K562 (cell line): ENCODE measurements at regions not wholly inside any gene's neighbourhood (a gene's known extent, or its start where the extent isn't known, plus 50 kb on each side); places are given as distances from the start of the nearest gene placed in this dataset.

Experiments used
- ATAC-seq: fragments of 200-7000 bp; cut with Tn5 transposase; 3 replicates; pipeline ENCODE4 v1.9.1; 2020; ENCODE audit warnings: moderate library complexity
- BruUV-seq: library from RNA; stranded (reverse); fragments of 400-500 nt; replicated peaks from 2 replicates; lab custom pipeline; 2021; lab: Mats Ljungman, UMichigan
- CTCF ChIA-PET: fragments of 300-600 bp; formaldehyde crosslinking; extraction: SDS; loops from one replicate; lab custom pipeline; 2021; ENCODE audit warnings: low intra/inter-chr PET ratio; lab: Yijun Ruan, JAX
- POLR2A ChIA-PET: fragments of 300-600, 350-650 bp; sonication (Branson Sonifier 250); formaldehyde crosslinking; extraction: SDS; loops from one replicate; lab custom pipeline; 2021; ENCODE audit warnings: antibody characterized with exemption, inconsistent platforms; lab: Yijun Ruan, JAX
- DNase-seq, 4 experiments: peaks; one replicate each; pipeline versions ENCODE4 v3.0.0 to v3.0.0-alpha.2; 2011 to 2018; ENCODE audit warnings: low spot score in 3 of 4, mixed read lengths in 3 of 4; ENCODE audit errors: extremely low read depth in 1 of 4
- FAIRE-seq: peaks from 2 replicates; lab custom pipeline; 2011; peaks lifted over from hg19 to GRCh38; lab: Jason Lieb, UNC
- H2AFZ ChIP-seq: 2 replicates; pipeline ENCODE4 v1.6.0; 2011; ENCODE audit warnings: low read depth, low read length, control low read depth, inconsistent platforms
- H3K27ac ChIP-seq: fragments of 200-600 bp; 3 replicates; pipeline ENCODE4 v1.8.0; 2011; ENCODE audit warnings: low read depth, mild to moderate bottlenecking, control low read depth, inconsistent platforms, low read length, moderate library complexity, mixed read lengths; ENCODE audit errors: extremely low read depth
- H3K27me3 ChIP-seq, 2 experiments: fragments of 300-600 bp in 1 of 2; 2 replicates in 1 of 2; 3 replicates in 1 of 2; pipeline versions ENCODE4 v1.6.0 to v1.8.0; 2011; ENCODE audit warnings: inconsistent platforms in 2 of 2, low read length in 2 of 2, mild to moderate bottlenecking in 1 of 2, mixed read lengths in 1 of 2, moderate library complexity in 1 of 2; ENCODE audit not compliant: control insufficient read depth in 2 of 2, insufficient read depth in 2 of 2
- H3K36me3 ChIP-seq: fragments of 300-600 bp; 3 replicates; pipeline ENCODE4 v1.8.0; 2011; ENCODE audit warnings: mild to moderate bottlenecking, low read length, inconsistent platforms; ENCODE audit not compliant: control insufficient read depth, insufficient read depth
- H3K4me1 ChIP-seq, 2 experiments: fragments of 200-600 bp in 1 of 2; replicated peaks in 1 of 2; 2 replicates in 1 of 2; 3 replicates in 1 of 2; pipeline versions ENCODE4 v1.5.1 to v1.8.0; 2011; ENCODE audit warnings: inconsistent platforms in 2 of 2, low read length in 2 of 2, mild to moderate bottlenecking in 1 of 2, mixed read lengths in 1 of 2, moderate library complexity in 1 of 2; ENCODE audit not compliant: control insufficient read depth in 2 of 2, insufficient read depth in 2 of 2
- H3K4me2 ChIP-seq: 2 replicates; pipeline ENCODE4 v1.6.1; 2011; ENCODE audit warnings: low read length, control low read depth, inconsistent platforms, mixed read lengths; ENCODE audit not compliant: insufficient read depth
- H3K4me3 ChIP-seq: fragments of 200-600 bp; sonication (generic), shearing (Covaris generic); 2 replicates; pipeline ENCODE4 v1.5.1; 2016; ENCODE audit warnings: control low read depth, inconsistent platforms
- H3K79me2 ChIP-seq: fragments of 200-600 bp; 3 replicates; pipeline ENCODE4 v1.8.0; 2011; ENCODE audit warnings: low read length, inconsistent platforms; ENCODE audit not compliant: control insufficient read depth, insufficient read depth
- H3K9ac ChIP-seq, 2 experiments: 2 replicates each; pipeline versions ENCODE4 v1.6.0 to v1.6.1; 2011; ENCODE audit warnings: low read depth in 2 of 2, low read length in 2 of 2, control low read depth in 1 of 2, inconsistent platforms in 1 of 2, mild to moderate bottlenecking in 1 of 2, mixed read lengths in 1 of 2; ENCODE audit not compliant: insufficient read depth in 1 of 2
- H3K9me1 ChIP-seq: one replicate; pipeline ENCODE4 v1.6.0; 2011; ENCODE audit warnings: inconsistent platforms, mild to moderate bottlenecking, low read length, moderate library complexity; ENCODE audit not compliant: control insufficient read depth, insufficient read depth
- H3K9me3 ChIP-seq: replicated peaks from 2 replicates; pipeline ENCODE4 v1.5.1; 2011; ENCODE audit warnings: low read depth, low read length, inconsistent platforms; ENCODE audit not compliant: control insufficient read depth, insufficient read depth
- H4K20me1 ChIP-seq: replicated peaks from 2 replicates; pipeline ENCODE4 v1.6.1; 2011; ENCODE audit warnings: low read length, inconsistent platforms, mixed read lengths; ENCODE audit not compliant: control insufficient read depth, insufficient read depth
- BHLHE40 ChIP-seq: IDR thresholded peaks from 2 replicates; pipeline ENCODE4 v1.6.1; 2011; ENCODE audit warnings: low read length, improper control_type of control experiment
- CBFB ChIP-seq: sonication (generic); formaldehyde crosslinking; IDR thresholded peaks from 2 replicates; pipeline ENCODE4 v1.4.0; 2020; ENCODE audit warnings: mild to moderate bottlenecking, missing genetic modification reagents
- ETV5 ChIP-seq: sonication (generic); formaldehyde crosslinking; IDR thresholded peaks from 2 replicates; pipeline ENCODE4 v1.4.0; 2020; ENCODE audit warnings: low read depth, mild to moderate bottlenecking, missing genetic modification reagents
- FOXJ2 ChIP-seq: fragments of 200-800 bp; sonication (Bioruptor generic); IDR thresholded peaks from 2 replicates; pipeline ENCODE4 v1.6.1; 2016; ENCODE audit warnings: missing genetic modification characterization, missing compliant biosample characterization
- FUS ChIP-seq: fragments of 200-400 bp; formaldehyde crosslinking; optimal IDR thresholded peaks from 2 replicates; pipeline ENCODE3; 2017; ENCODE audit warnings: low read depth, low read length
- PHF20 ChIP-seq: fragments of 450-650 bp; IDR thresholded peaks from 2 replicates; pipeline ENCODE4 v1.6.1; 2018; ENCODE audit not compliant: partially characterized antibody
- POLR3A ChIP-seq: IDR thresholded peaks from 2 replicates; pipeline ENCODE4 v1.6.1; 2011; ENCODE audit warnings: borderline replicate concordance, mild to moderate bottlenecking, moderate library complexity; ENCODE audit not compliant: insufficient read length, insufficient read depth; ENCODE audit errors: extremely low read depth
- PRMT5 ChIP-seq: sonication (generic); formaldehyde crosslinking; IDR thresholded peaks from 2 replicates; pipeline ENCODE4 v1.5.0; 2020; ENCODE audit warnings: missing genetic modification reagents
- RAD21 ChIP-seq, 2 experiments: fragments of 250-450 bp in 1 of 2; fragments of 450-650 bp in 1 of 2; sonication (Bioruptor Pico) in 1 of 2; formaldehyde crosslinking in 1 of 2; IDR thresholded peaks in 1 of 2; conservative IDR thresholded peaks in 1 of 2; 2 replicates each; pipeline versions ENCODE4 v1.4.0 to v1.8.0; 2020 to 2022; ENCODE audit warnings: mild to moderate bottlenecking in 2 of 2, moderate library complexity in 1 of 2
- TAF1 ChIP-seq: IDR thresholded peaks from 2 replicates; pipeline ENCODE4 v1.6.1; 2011; ENCODE audit warnings: mild to moderate bottlenecking, low read length, moderate library complexity; ENCODE audit not compliant: insufficient read depth, control insufficient read depth, severe bottlenecking; ENCODE audit errors: extremely low read depth
- TGIF2 ChIP-seq: sonication (generic); formaldehyde crosslinking; IDR thresholded peaks from 2 replicates; pipeline ENCODE4 v1.8.1; 2022; ENCODE audit warnings: mild to moderate bottlenecking, missing genetic modification reagents, moderate library complexity
- ZKSCAN8 ChIP-seq: fragments of 200-800 bp; sonication (Bioruptor generic); IDR thresholded peaks from 2 replicates; pipeline ENCODE4 v1.6.1; 2016; ENCODE audit warnings: missing genetic modification characterization, missing compliant biosample characterization
- ZNF174 ChIP-seq: fragments of 250-450 bp; sonication (Bioruptor Pico); IDR thresholded peaks from 2 replicates; pipeline ENCODE4 v1.4.0; 2020; ENCODE audit warnings: mild to moderate bottlenecking
- ZNF586 ChIP-seq: fragments of 450-650 bp; formaldehyde crosslinking; conservative IDR thresholded peaks from 2 replicates; pipeline ENCODE4 v1.4.0; 2020; ENCODE audit warnings: mild to moderate bottlenecking, moderate library complexity
- ZNF644 ChIP-seq: fragments of 200-800 bp; sonication (Bioruptor generic); IDR thresholded peaks from 2 replicates; pipeline ENCODE4 v1.6.1; 2016; ENCODE audit warnings: low read depth, missing genetic modification characterization, missing compliant biosample characterization
- ZNF764 ChIP-seq: fragments of 250-450 bp; sonication (Bioruptor Pico); IDR thresholded peaks from 2 replicates; pipeline ENCODE4 v1.4.0; 2020; ENCODE audit warnings: low read depth, mild to moderate bottlenecking, moderate library complexity
- WGBS: fragments of 100-300 bp; shearing (Covaris generic); methylation state at CpG from one replicate; pipeline ENCODE4 v1.1.6; 2016; ENCODE audit warnings: low coverage, mixed read lengths; ENCODE audit not compliant: insufficient coverage; ENCODE audit errors: missing lambda C conversion rate; 5-methylcytosine and 5-hydroxymethylcytosine counted together
- in situ Hi-C: fragments of 300-500 bp; cut with MboI; formaldehyde crosslinking; loops from 4 replicates; pipeline ENCODE4 v1.15.0; 2018; ENCODE audit warnings: inconsistent platforms, mixed read lengths
- intact Hi-C: fragments of 100-400 bp; cut with micrococcal nuclease; formaldehyde crosslinking; loops from 2 replicates; pipeline ENCODE4 v1.14.2; 2022
- TF ChIP-seq, protein P1 (sequence below): fragments of 250-450 bp; sonication (Bioruptor Pico); IDR thresholded peaks from 2 replicates; pipeline ENCODE4 v1.8.0; 2021; ENCODE audit warnings: mild to moderate bottlenecking, moderate library complexity

DNA sequence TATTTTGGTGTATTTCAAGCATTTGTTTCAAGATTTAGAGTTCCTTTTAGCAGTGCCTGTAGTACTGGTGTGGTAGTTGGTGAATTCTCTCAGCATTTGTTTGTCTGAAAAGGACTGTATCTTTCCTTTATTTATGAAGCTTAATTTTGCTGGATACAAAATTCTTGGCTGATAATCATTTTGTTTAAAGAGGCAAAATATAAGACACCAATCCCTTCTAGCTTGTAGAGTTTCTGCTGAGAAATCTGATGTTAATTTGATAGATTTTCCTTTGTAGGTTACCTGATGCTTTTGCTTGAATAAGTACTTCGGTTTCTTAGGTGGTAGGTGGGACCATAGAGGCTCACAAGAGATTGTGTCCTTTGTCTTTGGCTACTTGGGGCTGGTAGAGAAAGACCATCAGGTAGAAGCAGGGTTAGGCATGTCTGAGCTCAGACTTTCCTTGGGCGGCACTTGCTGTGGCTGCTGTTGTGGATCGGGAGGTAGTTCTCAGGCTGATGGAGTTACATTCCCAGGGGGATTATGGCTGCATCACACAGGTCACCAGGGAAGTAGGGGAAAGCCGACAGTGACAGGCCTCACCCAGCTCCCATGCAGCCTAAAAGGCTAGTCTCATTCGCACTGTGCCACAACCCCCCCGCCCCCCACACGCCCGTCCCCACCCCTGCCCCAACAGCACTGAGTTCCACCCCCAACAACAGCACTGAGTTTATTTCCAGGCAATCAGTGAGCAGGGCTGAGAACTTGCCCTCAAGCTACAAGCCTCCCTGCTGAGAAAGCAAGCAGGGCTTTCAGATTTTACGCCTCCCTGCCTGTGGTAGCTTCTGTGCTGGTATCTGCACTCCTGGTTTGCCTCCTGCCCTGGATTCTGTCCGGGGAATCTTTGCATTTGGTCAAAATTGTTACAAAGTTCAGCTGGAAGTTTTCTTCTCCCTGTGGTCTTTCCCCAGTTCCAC, 127.1 kb upstream of the GLRA1 start (continued):
- TF ChIP-seq, protein P1, sequence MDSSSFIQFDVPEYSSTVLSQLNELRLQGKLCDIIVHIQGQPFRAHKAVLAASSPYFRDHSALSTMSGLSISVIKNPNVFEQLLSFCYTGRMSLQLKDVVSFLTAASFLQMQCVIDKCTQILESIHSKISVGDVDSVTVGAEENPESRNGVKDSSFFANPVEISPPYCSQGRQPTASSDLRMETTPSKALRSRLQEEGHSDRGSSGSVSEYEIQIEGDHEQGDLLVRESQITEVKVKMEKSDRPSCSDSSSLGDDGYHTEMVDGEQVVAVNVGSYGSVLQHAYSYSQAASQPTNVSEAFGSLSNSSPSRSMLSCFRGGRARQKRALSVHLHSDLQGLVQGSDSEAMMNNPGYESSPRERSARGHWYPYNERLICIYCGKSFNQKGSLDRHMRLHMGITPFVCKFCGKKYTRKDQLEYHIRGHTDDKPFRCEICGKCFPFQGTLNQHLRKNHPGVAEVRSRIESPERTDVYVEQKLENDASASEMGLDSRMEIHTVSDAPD (CRISPR knock-in tag): no peak
- TF ChIP-seq PHF20: no peak
- no peak for TF ChIP-seq ZKSCAN8
- TF ChIP-seq FUS: no peak

DNA sequence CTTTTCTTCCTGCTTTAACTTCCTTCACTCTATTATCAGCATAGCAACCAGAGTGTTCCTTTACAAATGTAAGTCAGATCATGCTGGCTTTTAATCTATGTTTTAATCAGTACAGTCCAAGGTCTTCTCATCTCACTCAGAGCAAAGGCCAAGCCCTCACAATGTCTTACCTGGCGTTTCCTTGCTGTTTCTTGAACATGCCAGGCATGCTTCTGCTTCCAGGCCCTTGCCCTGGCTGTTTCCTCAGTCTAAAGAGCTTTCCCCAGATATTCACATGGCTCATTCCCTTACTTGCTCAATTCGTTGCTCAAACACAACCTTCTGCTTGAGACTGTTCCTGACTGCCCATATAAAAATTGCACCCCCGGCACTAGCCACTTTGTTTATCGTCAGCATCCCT, 121.7 kb upstream of the GLRA1 start:
- Histone ChIP-seq H3K27ac (no peak overlapping the region), H2AFZ (no peak overlapping the region), H3K9me3 (no peaks in the 10 kb centered on the region), H3K36me3 (no peaks in the 10 kb centered on the region)
- intact Hi-C loops: no loop called here
- FAIRE-seq: no peak
- no peak for DNase-seq
- TF ChIP-seq TGIF2 (CRISPR knock-in tag): no peak
- TF ChIP-seq POLR3A: no peak
- no peak for TF ChIP-seq FOXJ2
- TF ChIP-seq ZNF644 (tag): no peak
- no peak for TF ChIP-seq TAF1
- TF ChIP-seq RAD21 (CRISPR knock-in tag; conservative IDR thresholded peaks at IDR 0.05 in 1 of 2, IDR thresholded peaks at IDR 0.05 in 1 of 2): no peak
- TF ChIP-seq BHLHE40: no peak
- TF ChIP-seq ZNF174 (CRISPR knock-in tag): no peak
- no peak for TF ChIP-seq ZNF586 (CRISPR knock-in tag)
- TF ChIP-seq ETV5: no peak
- TF ChIP-seq ZNF764 (CRISPR knock-in tag): no peak
- no peak for TF ChIP-seq CBFB (CRISPR knock-in tag)
- no peak for TF ChIP-seq PRMT5 (CRISPR knock-in tag)
- TF ChIP-seq, all 486 proteins: peak for 0
- Histone ChIP-seq H3K27me3 (no peaks in the 10 kb centered on the region), H3K4me2 (no peak overlapping the region), H3K9ac (no peak overlapping the region), H4K20me1 (no peaks in the 10 kb centered on the region), H3K9me1 (no peaks in the 10 kb centered on the region), H3K4me3 (no peak overlapping the region), H3K4me1 (no peaks in the 10 kb centered on the region), H3K79me2 (no peaks in the 10 kb centered on the region)
- in situ Hi-C loops: no loop called here
- no TSS peak for BruUV-seq
- ATAC-seq: no peak
- ChIA-PET CTCF (no interaction called here), POLR2A (interaction anchor here (0.7 kb wide), 1 partner anchor 1325 kb away, joined by 4 read pairs; no protein-coding TSS in a partner anchor)
- WGBS: 2% methylated on average over 4 of the region's 4 CpGs
